HL-60 (cell line): ENCODE measurements at regions not wholly inside any gene's neighbourhood (a gene's known extent, or its start where the extent isn't known, plus 50 kb on each side); places are given as distances from the start of the nearest gene placed in this dataset.

Experiments
- DNase-seq, 2 experiments: peaks; one replicate each; pipeline ENCODE4 v3.0.0-alpha.2; 2010 to 2020; ENCODE audit warnings: low read depth in 1 of 2, low spot score in 1 of 2
- H3K27ac ChIP-seq: fragments of 250-450 bp; sonication (Bioruptor Pico); replicated peaks from 2 replicates; pipeline ENCODE4 v1.5.1; 2020; ENCODE audit warnings: mild to moderate bottlenecking, moderate library complexity
- H3K27me3 ChIP-seq: fragments of 250-450 bp; sonication (Bioruptor Pico); 2 replicates; pipeline ENCODE4 v1.5.1; 2021; ENCODE audit warnings: mild to moderate bottlenecking, moderate library complexity; ENCODE audit not compliant: insufficient read depth, poor library complexity, severe bottlenecking
- H3K4me3 ChIP-seq: replicated peaks from 2 replicates; pipeline ENCODE4 v1.5.1; 2011; ENCODE audit warnings: mild to moderate bottlenecking, control low read depth, low read length; ENCODE audit not compliant: insufficient read depth
- GABPA ChIP-seq: IDR thresholded peaks from 2 replicates; pipeline ENCODE4 v1.6.1; 2012; ENCODE audit warnings: low read depth
- POLR2AphosphoS5 ChIP-seq: IDR thresholded peaks from 2 replicates; pipeline ENCODE4 v1.6.1; 2012; ENCODE audit warnings: low read depth
- SPI1 ChIP-seq: IDR thresholded peaks from 2 replicates; pipeline ENCODE4 v1.6.1; 2012; ENCODE audit warnings: low read depth, mild to moderate bottlenecking, borderline replicate concordance
- TF ChIP-seq, protein P1 (sequence below): IDR thresholded peaks from one replicate; pipeline ENCODE4 v1.5.1; 2011; ENCODE audit warnings: low read length, control low read depth, inconsistent platforms; ENCODE audit not compliant: insufficient read depth
- TF ChIP-seq, protein P2 (sequence below): IDR thresholded peaks from 2 replicates; pipeline ENCODE4 v1.6.1; 2012; ENCODE audit warnings: low read depth; ENCODE audit not compliant: insufficient replicate concordance

DNA sequence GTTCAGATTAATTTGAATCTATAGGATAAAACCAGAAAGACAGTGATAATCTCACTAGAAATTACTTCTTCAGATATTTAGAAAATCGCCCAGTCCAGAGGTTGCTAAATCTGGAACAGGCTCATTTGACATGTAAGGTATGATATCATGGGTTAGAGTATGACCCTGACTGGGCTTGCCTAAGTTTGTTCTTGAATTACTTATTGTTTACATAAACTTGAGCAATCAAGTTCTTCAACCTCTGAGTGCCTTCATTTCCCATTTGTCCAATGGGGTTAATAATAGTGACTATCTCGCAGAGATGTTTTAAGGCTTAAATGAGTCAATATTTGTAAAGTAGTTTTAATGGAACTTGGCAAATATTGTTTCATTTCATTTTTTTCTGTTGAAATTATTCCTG lies 1947.6 kb upstream of the IGFBP7 start:
- Histone ChIP-seq H3K27me3 (no peaks in the 10 kb centered on the region), H3K27ac (no peak overlapping the region), H3K4me3 (no peak overlapping the region)
- DNase-seq = no peak
- TF ChIP-seq POLR2AphosphoS5 (no peak), SPI1 (no peak), GABPA (no peak)
- TF ChIP-seq, protein P1, sequence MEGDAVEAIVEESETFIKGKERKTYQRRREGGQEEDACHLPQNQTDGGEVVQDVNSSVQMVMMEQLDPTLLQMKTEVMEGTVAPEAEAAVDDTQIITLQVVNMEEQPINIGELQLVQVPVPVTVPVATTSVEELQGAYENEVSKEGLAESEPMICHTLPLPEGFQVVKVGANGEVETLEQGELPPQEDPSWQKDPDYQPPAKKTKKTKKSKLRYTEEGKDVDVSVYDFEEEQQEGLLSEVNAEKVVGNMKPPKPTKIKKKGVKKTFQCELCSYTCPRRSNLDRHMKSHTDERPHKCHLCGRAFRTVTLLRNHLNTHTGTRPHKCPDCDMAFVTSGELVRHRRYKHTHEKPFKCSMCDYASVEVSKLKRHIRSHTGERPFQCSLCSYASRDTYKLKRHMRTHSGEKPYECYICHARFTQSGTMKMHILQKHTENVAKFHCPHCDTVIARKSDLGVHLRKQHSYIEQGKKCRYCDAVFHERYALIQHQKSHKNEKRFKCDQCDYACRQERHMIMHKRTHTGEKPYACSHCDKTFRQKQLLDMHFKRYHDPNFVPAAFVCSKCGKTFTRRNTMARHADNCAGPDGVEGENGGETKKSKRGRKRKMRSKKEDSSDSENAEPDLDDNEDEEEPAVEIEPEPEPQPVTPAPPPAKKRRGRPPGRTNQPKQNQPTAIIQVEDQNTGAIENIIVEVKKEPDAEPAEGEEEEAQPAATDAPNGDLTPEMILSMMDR = no peak
- TF ChIP-seq, protein P2, sequence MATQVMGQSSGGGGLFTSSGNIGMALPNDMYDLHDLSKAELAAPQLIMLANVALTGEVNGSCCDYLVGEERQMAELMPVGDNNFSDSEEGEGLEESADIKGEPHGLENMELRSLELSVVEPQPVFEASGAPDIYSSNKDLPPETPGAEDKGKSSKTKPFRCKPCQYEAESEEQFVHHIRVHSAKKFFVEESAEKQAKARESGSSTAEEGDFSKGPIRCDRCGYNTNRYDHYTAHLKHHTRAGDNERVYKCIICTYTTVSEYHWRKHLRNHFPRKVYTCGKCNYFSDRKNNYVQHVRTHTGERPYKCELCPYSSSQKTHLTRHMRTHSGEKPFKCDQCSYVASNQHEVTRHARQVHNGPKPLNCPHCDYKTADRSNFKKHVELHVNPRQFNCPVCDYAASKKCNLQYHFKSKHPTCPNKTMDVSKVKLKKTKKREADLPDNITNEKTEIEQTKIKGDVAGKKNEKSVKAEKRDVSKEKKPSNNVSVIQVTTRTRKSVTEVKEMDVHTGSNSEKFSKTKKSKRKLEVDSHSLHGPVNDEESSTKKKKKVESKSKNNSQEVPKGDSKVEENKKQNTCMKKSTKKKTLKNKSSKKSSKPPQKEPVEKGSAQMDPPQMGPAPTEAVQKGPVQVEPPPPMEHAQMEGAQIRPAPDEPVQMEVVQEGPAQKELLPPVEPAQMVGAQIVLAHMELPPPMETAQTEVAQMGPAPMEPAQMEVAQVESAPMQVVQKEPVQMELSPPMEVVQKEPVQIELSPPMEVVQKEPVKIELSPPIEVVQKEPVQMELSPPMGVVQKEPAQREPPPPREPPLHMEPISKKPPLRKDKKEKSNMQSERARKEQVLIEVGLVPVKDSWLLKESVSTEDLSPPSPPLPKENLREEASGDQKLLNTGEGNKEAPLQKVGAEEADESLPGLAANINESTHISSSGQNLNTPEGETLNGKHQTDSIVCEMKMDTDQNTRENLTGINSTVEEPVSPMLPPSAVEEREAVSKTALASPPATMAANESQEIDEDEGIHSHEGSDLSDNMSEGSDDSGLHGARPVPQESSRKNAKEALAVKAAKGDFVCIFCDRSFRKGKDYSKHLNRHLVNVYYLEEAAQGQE = no peak

DNA sequence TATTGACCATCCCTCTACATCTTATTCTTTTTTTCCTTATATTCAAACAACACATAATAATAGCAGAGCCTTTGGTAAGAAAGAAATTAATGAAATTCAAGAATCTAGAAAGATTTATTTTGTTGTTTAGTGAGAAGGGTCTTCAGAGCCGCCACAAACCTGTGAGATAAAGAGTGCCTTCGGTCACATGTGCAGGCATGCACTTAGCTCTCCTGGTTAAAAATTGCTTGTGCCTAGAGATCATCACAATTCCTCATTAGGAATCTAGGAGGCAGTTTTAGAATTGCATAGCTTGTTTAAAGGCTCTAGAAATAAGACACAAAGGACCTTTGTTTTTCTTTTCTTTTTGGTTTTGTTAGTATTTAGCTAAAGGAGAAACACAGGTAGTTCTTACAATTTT lies 1948.4 kb upstream of the IGFBP7 start:
- H3K4me3 ChIP-seq = no peak overlapping the region
- H3K27ac ChIP-seq = no peak overlapping the region
- DNase-seq = no peak
- H3K27me3 ChIP-seq = no peaks in the 10 kb centered on the region
- TF ChIP-seq, protein P2 = no peak
- TF ChIP-seq GABPA (no peak), POLR2AphosphoS5 (no peak), SPI1 (no peak)

DNA sequence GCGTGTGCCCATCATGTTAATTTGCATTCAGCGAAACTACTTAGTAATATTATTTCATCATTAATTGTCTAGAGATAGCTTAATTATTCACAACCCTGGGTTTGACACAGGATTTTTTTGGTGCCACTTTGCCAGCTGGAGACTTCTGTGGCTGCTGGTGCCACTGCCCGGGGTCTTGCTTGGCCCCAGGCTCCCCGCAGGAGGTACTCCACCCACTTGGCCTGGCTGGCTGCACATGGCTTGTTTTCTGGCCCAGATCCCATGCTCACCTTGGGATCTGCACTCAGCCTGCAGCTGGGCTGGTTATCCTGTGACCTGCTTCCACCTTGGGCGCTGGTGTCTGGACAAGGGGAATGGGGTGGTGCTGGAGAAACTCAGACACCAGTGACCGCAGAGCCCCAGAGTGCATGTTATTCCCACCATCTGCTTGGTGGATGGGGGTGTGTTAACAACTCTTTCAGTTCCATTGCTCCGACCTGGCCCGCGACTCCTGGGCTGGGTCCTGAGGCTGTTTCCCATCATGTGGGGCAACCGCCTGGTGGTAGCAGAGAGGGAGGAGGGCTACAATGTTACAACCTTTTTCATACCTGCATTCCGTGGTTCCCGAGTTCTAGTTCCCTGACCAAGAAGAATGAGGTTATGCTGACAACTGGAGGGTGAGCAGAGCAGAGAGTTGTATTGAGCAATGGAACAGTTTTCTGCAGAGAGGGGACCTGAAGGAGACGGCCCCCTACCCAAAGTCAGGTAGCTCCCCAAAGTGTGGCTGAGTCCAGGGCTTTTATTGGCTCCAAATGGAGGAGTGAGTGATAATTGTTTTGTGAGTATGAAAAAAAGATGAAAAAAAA lies 1950.0 kb upstream of the IGFBP7 start:
- H3K4me3 ChIP-seq = no peak overlapping the region
- H3K27ac ChIP-seq = no peak overlapping the region
- TF ChIP-seq GABPA (no peak), POLR2AphosphoS5 (no peak)
- TF ChIP-seq, protein P2 = no peak
- DNase-seq = no peak
- no peaks in the 10 kb centered on the region for H3K27me3 ChIP-seq

DNA sequence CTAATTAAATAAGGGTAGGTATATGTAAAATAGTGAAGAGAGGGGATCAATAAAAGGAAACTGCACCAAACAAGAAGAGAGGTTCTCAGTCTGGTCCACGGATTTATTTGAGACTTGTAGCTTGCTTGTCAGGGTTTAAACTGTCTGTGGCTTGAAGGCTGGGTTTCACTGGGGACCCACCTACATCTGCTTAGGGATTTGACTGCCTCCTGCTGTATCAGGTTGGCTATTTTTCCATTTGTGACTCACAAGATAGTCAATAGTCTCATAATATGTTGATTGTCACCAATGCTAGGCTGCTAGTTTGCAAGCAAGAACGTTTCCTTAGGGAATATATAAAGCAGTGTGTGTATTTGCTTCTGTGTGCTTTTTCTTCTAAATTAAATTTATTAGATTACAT lies 1950.7 kb upstream of the IGFBP7 start:
- no peak overlapping the region for H3K4me3 ChIP-seq
- no peak overlapping the region for H3K27ac ChIP-seq
- no peak for TF ChIP-seq POLR2AphosphoS5
- DNase-seq = no peak
- no peaks in the 10 kb centered on the region for H3K27me3 ChIP-seq
